GM21825 (cell line): ENCODE measurements at regions not wholly inside any gene's neighbourhood (a gene's known extent, or its start where the extent isn't known, plus 50 kb on each side); places are given as distances from the start of the nearest gene placed in this dataset.
"Not testable (repeated sequence)": the region's sequence is repeated elsewhere in the genome, so short reads cannot be mapped to it uniquely, and the experiment has no call there.

Experiments used
- ATAC-seq: cut with Tn5 transposase; IDR thresholded peaks from one replicate; pipeline ENCODE4 v1.9.1; 2021; ENCODE audit warnings: mild to moderate bottlenecking, moderate library complexity; ENCODE audit not compliant: unreplicated experiment

DNA sequence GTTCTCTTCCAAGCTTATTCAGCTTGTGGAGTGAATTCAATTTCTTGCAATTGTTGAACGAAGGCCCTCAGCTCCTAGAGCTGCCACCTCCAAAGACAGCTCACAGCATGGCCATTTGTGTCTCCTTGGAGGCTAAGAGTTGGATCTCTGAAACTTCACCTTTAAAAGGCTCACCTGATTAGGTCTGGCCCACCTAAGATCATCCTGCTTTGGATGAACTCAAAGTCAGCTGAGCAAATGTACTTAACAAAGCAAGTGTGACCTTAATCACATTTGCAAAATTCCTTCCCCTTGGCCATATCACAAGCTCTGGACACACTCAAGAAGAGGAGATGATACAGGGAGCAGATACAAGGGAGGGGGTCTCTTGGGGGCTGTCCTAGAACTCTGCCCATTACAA is 67.8 kb upstream of the EEF2KMT start:
- ATAC-seq = not testable (repeated sequence)

DNA sequence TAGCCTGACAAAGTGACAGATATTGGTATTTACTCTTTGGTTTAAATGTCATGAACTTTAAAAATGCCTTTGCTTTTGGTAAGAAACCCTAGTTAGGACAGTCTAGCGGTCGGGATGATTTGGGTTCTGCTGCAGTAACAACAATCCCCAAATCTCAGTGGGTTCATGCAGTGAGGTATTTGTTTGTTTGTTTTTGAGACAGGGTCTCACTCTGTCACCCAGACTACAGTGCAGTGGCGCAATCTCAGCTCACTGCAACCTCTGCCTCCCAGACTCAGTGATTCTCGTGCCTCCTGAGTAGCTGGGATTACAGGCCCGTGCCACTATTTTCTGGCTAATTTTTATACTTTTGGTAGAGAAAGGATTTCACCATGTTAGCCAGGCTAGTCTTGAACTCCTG is 65.2 kb upstream of the EEF2KMT start:
- ATAC-seq = not testable (repeated sequence)

DNA sequence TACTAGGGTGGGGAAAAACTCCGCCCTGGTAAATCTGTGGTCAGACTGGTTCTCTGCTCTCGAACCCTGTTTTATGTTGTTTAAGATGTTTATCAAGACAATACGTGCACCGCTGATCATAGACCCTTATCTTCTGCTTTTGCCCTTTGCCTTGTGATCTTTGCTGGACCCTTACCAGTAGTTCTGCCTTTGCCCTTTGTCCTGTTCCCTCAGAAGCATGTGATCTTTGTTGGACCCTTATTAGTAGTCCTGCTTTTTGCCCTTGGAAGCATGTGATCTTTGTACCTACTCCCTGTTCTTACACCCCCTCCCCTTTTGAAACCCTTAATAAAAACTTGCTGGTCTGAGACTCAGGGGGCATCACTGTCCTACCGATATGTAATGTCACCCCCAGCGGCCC is 64.3 kb upstream of the EEF2KMT start:
- not testable (repeated sequence) for ATAC-seq

DNA sequence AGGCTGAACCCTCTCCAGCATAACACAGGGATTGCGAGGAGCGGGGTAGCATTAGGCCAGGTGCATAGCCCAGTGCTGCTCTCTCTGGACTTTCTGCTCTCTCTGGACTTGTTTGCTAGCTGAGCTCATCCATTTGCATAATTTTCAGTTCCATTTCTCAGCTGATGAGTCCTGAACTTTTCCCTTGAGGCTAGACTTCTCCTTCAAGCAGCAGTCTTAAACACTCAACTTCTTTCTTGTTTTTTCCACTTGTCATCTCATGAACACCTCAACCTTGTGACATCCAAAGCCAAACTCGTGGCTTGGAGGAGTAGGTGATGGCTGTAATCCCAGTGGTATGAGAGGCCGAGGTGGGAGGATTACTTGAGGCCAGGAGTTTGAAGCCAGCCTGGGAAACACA is 62.4 kb upstream of the EEF2KMT start:
- ATAC-seq = not testable (repeated sequence)

DNA sequence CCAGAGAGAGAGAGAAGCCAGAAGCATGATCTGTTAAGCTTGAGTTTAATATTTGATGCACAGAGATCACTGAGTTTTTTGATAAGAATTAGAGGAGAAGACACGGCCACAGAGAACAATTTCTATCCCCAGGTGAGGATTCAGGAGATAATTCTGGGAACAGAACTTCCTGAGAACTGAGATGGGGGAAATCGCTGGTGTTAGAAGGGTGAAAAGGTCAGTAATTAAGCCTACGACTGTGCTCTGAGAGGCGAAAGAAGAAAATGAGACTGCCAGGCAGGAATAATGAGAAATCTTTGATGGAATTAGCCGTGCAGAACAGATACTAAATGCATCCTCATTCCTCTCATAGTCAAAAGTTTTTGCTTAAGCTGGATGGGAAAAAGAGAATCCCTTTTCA is 61.9 kb upstream of the EEF2KMT start:
- ATAC-seq = not testable (repeated sequence)

DNA sequence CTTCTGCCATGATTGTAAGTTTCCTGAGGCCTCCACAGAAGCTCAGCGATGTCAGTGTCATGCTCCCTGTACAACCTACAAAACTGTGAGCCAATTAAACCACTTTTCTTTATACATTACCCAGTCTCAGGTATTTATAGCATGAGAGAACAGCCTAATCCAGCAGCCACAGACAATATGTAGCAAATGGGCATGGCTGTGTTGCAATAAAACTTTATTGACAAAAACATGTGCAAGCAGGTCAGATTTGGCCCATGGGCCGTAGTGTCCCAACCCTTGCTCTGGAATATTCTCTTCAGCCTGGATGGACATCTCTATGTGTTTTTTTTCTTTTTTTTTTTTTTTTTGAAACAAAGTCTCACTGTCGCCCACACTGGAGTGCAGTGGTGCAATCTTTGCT is 60.9 kb upstream of the EEF2KMT start:
- ATAC-seq = no peak

DNA sequence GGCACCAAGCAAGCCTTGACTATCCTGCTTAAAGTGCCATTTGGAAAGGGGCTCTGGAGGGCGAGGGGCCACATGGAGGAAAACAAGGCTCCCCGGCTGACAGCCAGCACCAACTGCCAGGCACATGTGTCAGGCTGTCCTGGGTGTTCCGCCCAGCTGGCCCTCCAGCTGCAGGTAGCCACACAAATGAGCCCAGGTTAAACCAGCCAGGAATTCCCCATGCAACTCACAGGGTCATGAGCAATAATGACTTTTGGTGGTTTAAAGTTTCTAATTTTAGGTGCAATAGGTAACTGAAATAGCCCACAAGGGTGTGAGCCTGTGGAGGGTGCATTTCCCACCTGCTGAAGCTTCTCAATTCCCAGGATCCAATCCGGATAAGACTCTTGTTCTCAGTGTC is 58.9 kb upstream of the EEF2KMT start:
- not testable (repeated sequence) for ATAC-seq

DNA sequence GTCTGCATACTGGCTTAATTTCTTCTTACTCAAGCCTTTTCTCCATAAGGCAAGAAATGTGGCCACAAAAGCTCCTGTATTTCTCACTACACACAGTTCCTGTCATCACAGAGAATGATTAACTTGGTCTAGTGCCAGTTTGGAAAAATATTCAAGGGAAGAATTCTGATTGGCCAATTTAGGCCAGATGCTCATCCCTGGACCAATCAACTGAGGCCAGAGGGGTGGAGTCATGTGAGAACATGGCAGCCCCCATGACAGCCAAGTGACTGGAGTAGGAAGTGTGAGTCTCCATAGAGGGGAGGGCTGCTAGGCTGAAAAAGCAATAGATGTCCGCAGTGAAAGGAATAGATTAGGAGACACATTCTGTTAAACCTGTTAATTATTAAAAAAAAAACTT is 56.4 kb upstream of the EEF2KMT start:
- ATAC-seq = not testable (repeated sequence)

DNA sequence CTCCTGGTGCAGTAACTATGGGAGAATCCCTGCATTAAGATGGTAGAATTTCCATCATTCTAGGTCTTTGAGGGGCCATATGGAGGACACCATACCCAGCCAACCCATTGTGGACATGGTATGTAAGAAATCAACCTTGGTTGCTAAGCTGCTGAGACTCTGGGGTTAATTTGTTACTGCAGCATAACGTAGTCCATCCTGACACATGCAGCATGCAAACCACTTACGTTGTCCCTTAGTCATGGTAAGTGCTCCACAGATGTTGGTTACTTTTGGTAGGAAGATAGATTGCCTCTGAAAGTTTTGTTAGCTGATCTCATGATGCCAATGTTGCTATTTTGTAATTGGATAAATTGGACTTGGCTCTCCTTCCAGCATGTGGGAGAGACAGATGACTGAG is 53.8 kb upstream of the EEF2KMT start:
- ATAC-seq = not testable (repeated sequence)
